GM23338 (cell line): ENCODE measurements at regions not wholly inside any gene's neighbourhood (a gene's known extent, or its start where the extent isn't known, plus 50 kb on each side); places are given as distances from the start of the nearest gene placed in this dataset.

Experiments
- ATAC-seq: fragments of 200-7000 bp; cut with Tn5 transposase; 3 replicates; pipeline ENCODE4 v1.9.1; 2020
- DNase-seq: peaks from one replicate; pipeline ENCODE4 v3.0.0-alpha.2; 2015; ENCODE audit warnings: low spot score
- H2AFZ ChIP-seq: fragments of 200-600 bp; sonication (generic); 2 replicates; pipeline ENCODE4 v1.8.0; 2016; ENCODE audit warnings: antibody characterized with exemption, mild to moderate bottlenecking, moderate library complexity
- H3F3A ChIP-seq: fragments of 200-600 bp; sonication (generic); replicated peaks from 2 replicates; pipeline ENCODE4 v1.8.0; 2017; ENCODE audit warnings: antibody characterized with exemption, mixed run types, low read depth
- H3K27ac ChIP-seq: fragments of 200-600 bp; sonication (generic); 2 replicates; pipeline ENCODE4 v1.6.1; 2016; ENCODE audit warnings: low read depth
- H3K27me3 ChIP-seq: fragments of 200-600 bp; sonication (generic); 2 replicates; pipeline ENCODE4 v1.8.0; 2016; ENCODE audit warnings: mild to moderate bottlenecking, mixed run types, moderate library complexity; ENCODE audit not compliant: insufficient read depth
- H3K36me3 ChIP-seq: fragments of 200-600 bp; sonication (generic); 2 replicates; pipeline ENCODE4 v1.8.0; 2016; ENCODE audit warnings: mild to moderate bottlenecking; ENCODE audit not compliant: insufficient read depth
- H3K4me1 ChIP-seq: fragments of 200-600 bp; sonication (generic); 2 replicates; pipeline ENCODE4 v1.8.0; 2016; ENCODE audit warnings: mild to moderate bottlenecking, moderate library complexity; ENCODE audit not compliant: insufficient read depth
- H3K4me2 ChIP-seq: fragments of 200-600 bp; sonication (generic); 2 replicates; pipeline ENCODE4 v1.7.1; 2017; ENCODE audit warnings: mixed run types
- H3K4me3 ChIP-seq: fragments of 200-600 bp; sonication (generic); 2 replicates; pipeline ENCODE4 v1.6.1; 2016; ENCODE audit warnings: mixed run types
- H3K79me2 ChIP-seq: fragments of 200-600 bp; sonication (generic); replicated peaks from 2 replicates; pipeline ENCODE4 v1.8.0; 2017; ENCODE audit warnings: mild to moderate bottlenecking; ENCODE audit not compliant: insufficient read depth
- H3K9me2 ChIP-seq: fragments of 200-600 bp; sonication (generic); 2 replicates; pipeline ENCODE4 v1.8.0; 2017; ENCODE audit not compliant: insufficient read depth
- H4K20me1 ChIP-seq: fragments of 200-600 bp; sonication (generic); replicated peaks from 2 replicates; pipeline ENCODE4 v1.8.0; 2017; ENCODE audit warnings: mild to moderate bottlenecking; ENCODE audit not compliant: insufficient read depth
- H3K27ac Mint-ChIP-seq: 2 replicates; pipeline ENCODE4 v1.8.0; 2020; ENCODE audit warnings: inconsistent platforms, mild to moderate bottlenecking, moderate library complexity, mixed read lengths
- H3K27me3 Mint-ChIP-seq: 3 replicates; pipeline ENCODE4 v1.8.0; 2022; ENCODE audit warnings: low read depth, mild to moderate bottlenecking, moderate library complexity, mixed read lengths, inconsistent platforms; ENCODE audit not compliant: insufficient read depth, poor library complexity
- H3K36me3 Mint-ChIP-seq: 3 replicates; pipeline ENCODE4 v1.8.0; 2021; ENCODE audit warnings: low read depth, mild to moderate bottlenecking, inconsistent platforms, moderate library complexity, mixed read lengths
- H3K4me1 Mint-ChIP-seq: 3 replicates; pipeline ENCODE4 v1.8.0; 2020; ENCODE audit warnings: mild to moderate bottlenecking, inconsistent platforms, mixed read lengths
- H3K4me3 Mint-ChIP-seq: 3 replicates; pipeline ENCODE4 v1.8.0; 2021; ENCODE audit warnings: moderate library complexity, mild to moderate bottlenecking, inconsistent platforms, mixed read lengths
- H3K9me3 Mint-ChIP-seq: 3 replicates; pipeline ENCODE4 v1.8.0; 2020; ENCODE audit warnings: moderate library complexity, mild to moderate bottlenecking, inconsistent platforms, mixed read lengths
- CREB1 ChIP-seq: fragments of 250-450 bp; sonication (Bioruptor Pico); IDR thresholded peaks from 2 replicates; pipeline ENCODE4 v1.5.0; 2020; ENCODE audit warnings: low read depth, mild to moderate bottlenecking, moderate library complexity
- EZH2 ChIP-seq: fragments of 200-600 bp; sonication (generic); IDR thresholded peaks from one replicate; pipeline ENCODE4 v1.8.0; 2017; ENCODE audit warnings: antibody characterized with exemption, mild to moderate bottlenecking, low read depth; ENCODE audit not compliant: unreplicated experiment
- EZH2phosphoT487 ChIP-seq: fragments of 200-600 bp; sonication (generic); IDR thresholded peaks from one replicate; pipeline ENCODE4 v1.8.1; 2018; ENCODE audit warnings: antibody characterized with exemption; ENCODE audit not compliant: unreplicated experiment
- JUNB ChIP-seq: IDR thresholded peaks from one replicate; pipeline ENCODE4 v1.6.1; 2016; ENCODE audit warnings: antibody characterized with exemption; ENCODE audit not compliant: unreplicated experiment
- NANOG ChIP-seq: IDR thresholded peaks from 2 replicates; pipeline ENCODE4 v1.6.1; 2016; ENCODE audit warnings: antibody characterized with exemption, borderline replicate concordance
- POLR2AphosphoS5 ChIP-seq: IDR thresholded peaks from 2 replicates; pipeline ENCODE4 v1.6.1; 2016; ENCODE audit warnings: antibody characterized with exemption, low read depth
- REST ChIP-seq: IDR thresholded peaks from one replicate; pipeline ENCODE4 v1.6.1; 2018; ENCODE audit warnings: antibody characterized with exemption; ENCODE audit not compliant: unreplicated experiment
- STAT1 ChIP-seq: IDR thresholded peaks from one replicate; pipeline ENCODE4 v1.6.1; 2016; ENCODE audit warnings: antibody characterized with exemption; ENCODE audit not compliant: unreplicated experiment
- ZNF114 ChIP-seq: fragments of 250-450 bp; sonication (Bioruptor Pico); IDR thresholded peaks from 2 replicates; pipeline ENCODE4 v1.5.0; 2020; ENCODE audit warnings: mild to moderate bottlenecking, moderate library complexity
- ZNF331 ChIP-seq: fragments of 250-450 bp; sonication (Bioruptor Pico); IDR thresholded peaks from 2 replicates; pipeline ENCODE4 v1.5.0; 2020; ENCODE audit warnings: low read depth, mild to moderate bottlenecking, moderate library complexity
- TF ChIP-seq, protein P1 (sequence below): fragments of 250-450 bp; sonication (Bioruptor Pico); IDR thresholded peaks from 2 replicates; pipeline ENCODE4 v1.5.0; 2020; ENCODE audit warnings: mild to moderate bottlenecking, moderate library complexity
- TF ChIP-seq, protein P2 (sequence below): IDR thresholded peaks from 2 replicates; pipeline ENCODE4 v1.6.1; 2016; ENCODE audit warnings: antibody characterized with exemption

DNA sequence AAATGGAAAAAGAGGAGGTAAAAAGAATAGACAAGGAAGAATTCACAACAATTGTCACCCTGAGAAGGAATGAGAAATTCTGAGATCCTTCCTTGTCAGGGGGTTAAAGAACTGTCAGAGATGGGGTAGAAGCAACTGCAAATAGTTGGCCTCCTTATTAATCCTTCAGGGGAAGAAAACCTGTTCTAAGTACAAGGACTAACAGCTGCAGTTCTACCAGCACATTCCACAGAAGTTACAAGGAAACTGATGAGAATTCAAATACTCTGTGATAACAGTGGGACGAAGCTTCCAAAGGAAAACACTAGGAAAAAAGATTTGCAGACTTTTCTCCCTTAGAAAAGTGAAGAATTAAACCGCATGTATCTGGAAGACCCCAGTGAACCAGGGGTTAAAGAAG lies 93.7 kb downstream of the OR2K2 start:
- no peak overlapping the region for H3K27ac Mint-ChIP-seq

More for the DNA sequence above, 93.7 kb downstream of the OR2K2 start:
- H3K79me2 ChIP-seq = no peaks in the 10 kb centered on the region
- H3K4me2 ChIP-seq = no peak overlapping the region
- H3K27me3 Mint-ChIP-seq = peaks cover 5% of the 10 kb centered on the region
- H2AFZ ChIP-seq = no peak overlapping the region; the same call in 1 of the 2 replicates
- no peaks in the 10 kb centered on the region for H3K36me3 Mint-ChIP-seq
- ATAC-seq (no peak), DNase-seq (no peak)
- no peaks in the 10 kb centered on the region for H4K20me1 ChIP-seq
- peaks cover 29% of the 10 kb centered on the region for H3K4me1 Mint-ChIP-seq
- H3K27ac ChIP-seq = no peak overlapping the region
- no peaks in the 10 kb centered on the region for H3K9me3 Mint-ChIP-seq
- no peaks in the 10 kb centered on the region for H3F3A ChIP-seq
- H3K9me2 ChIP-seq = no peaks in the 10 kb centered on the region
- no peak overlapping the region for H3K4me3 ChIP-seq
- no peaks in the 10 kb centered on the region for H3K36me3 ChIP-seq
- H3K27me3 ChIP-seq = no peaks in the 10 kb centered on the region
- peaks cover 18% of the 10 kb centered on the region for H3K4me1 ChIP-seq
- no peak overlapping the region for H3K4me3 Mint-ChIP-seq
- TF ChIP-seq, protein P1, sequence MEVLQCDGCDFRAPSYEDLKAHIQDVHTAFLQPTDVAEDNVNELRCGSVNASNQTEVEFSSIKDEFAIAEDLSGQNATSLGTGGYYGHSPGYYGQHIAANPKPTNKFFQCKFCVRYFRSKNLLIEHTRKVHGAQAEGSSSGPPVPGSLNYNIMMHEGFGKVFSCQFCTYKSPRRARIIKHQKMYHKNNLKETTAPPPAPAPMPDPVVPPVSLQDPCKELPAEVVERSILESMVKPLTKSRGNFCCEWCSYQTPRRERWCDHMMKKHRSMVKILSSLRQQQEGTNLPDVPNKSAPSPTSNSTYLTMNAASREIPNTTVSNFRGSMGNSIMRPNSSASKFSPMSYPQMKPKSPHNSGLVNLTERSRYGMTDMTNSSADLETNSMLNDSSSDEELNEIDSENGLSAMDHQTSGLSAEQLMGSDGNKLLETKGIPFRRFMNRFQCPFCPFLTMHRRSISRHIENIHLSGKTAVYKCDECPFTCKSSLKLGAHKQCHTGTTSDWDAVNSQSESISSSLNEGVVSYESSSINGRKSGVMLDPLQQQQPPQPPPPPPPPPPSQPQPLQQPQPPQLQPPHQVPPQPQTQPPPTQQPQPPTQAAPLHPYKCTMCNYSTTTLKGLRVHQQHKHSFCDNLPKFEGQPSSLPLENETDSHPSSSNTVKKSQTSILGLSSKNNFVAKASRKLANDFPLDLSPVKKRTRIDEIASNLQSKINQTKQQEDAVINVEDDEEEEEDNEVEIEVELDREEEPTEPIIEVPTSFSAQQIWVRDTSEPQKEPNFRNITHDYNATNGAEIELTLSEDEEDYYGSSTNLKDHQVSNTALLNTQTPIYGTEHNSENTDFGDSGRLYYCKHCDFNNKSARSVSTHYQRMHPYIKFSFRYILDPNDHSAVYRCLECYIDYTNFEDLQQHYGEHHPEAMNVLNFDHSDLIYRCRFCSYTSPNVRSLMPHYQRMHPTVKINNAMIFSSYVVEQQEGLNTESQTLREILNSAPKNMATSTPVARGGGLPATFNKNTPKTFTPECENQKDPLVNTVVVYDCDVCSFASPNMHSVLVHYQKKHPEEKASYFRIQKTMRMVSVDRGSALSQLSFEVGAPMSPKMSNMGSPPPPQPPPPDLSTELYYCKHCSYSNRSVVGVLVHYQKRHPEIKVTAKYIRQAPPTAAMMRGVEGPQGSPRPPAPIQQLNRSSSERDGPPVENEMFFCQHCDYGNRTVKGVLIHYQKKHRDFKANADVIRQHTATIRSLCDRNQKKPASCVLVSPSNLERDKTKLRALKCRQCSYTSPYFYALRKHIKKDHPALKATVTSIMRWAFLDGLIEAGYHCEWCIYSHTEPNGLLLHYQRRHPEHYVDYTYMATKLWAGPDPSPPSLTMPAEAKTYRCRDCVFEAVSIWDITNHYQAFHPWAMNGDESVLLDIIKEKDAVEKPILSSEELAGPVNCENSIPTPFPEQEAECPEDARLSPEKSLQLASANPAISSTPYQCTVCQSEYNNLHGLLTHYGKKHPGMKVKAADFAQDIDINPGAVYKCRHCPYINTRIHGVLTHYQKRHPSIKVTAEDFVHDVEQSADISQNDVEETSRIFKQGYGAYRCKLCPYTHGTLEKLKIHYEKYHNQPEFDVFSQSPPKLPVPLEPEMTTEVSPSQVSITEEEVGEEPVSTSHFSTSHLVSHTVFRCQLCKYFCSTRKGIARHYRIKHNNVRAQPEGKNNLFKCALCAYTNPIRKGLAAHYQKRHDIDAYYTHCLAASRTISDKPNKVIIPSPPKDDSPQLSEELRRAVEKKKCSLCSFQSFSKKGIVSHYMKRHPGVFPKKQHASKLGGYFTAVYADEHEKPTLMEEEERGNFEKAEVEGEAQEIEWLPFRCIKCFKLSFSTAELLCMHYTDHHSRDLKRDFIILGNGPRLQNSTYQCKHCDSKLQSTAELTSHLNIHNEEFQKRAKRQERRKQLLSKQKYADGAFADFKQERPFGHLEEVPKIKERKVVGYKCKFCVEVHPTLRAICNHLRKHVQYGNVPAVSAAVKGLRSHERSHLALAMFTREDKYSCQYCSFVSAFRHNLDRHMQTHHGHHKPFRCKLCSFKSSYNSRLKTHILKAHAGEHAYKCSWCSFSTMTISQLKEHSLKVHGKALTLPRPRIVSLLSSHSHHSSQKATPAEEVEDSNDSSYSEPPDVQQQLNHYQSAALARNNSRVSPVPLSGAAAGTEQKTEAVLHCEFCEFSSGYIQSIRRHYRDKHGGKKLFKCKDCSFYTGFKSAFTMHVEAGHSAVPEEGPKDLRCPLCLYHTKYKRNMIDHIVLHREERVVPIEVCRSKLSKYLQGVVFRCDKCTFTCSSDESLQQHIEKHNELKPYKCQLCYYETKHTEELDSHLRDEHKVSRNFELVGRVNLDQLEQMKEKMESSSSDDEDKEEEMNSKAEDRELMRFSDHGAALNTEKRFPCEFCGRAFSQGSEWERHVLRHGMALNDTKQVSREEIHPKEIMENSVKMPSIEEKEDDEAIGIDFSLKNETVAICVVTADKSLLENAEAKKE (CRISPR knock-in tag) = no peak
- TF ChIP-seq ZNF114 (CRISPR knock-in tag) (no peak), EZH2phosphoT487 (no peak), EZH2 (no peak), STAT1 (no peak), JUNB (no peak), NANOG (no peak), REST (no peak), ZNF331 (CRISPR knock-in tag) (no peak), POLR2AphosphoS5 (no peak), CREB1 (CRISPR knock-in tag) (no peak)
- TF ChIP-seq, protein P2, sequence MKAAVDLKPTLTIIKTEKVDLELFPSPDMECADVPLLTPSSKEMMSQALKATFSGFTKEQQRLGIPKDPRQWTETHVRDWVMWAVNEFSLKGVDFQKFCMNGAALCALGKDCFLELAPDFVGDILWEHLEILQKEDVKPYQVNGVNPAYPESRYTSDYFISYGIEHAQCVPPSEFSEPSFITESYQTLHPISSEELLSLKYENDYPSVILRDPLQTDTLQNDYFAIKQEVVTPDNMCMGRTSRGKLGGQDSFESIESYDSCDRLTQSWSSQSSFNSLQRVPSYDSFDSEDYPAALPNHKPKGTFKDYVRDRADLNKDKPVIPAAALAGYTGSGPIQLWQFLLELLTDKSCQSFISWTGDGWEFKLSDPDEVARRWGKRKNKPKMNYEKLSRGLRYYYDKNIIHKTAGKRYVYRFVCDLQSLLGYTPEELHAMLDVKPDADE = no peak
